Erythroblast (primary cell): ENCODE measurements at regions not wholly inside any gene's neighbourhood (a gene's known extent, or its start where the extent isn't known, plus 50 kb on each side); places are given as distances from the start of the nearest gene placed in this dataset.

Experiments used
- GATA1 ChIP-seq: IDR thresholded peaks from 2 replicates; pipeline ENCODE4 v1.6.1; 2011; ENCODE audit warnings: low read depth, mild to moderate bottlenecking, control low read depth, low read length, moderate library complexity
- POLR2A ChIP-seq: IDR thresholded peaks from 2 replicates; pipeline ENCODE4 v1.6.1; 2011; ENCODE audit warnings: mild to moderate bottlenecking, low read length

DNA sequence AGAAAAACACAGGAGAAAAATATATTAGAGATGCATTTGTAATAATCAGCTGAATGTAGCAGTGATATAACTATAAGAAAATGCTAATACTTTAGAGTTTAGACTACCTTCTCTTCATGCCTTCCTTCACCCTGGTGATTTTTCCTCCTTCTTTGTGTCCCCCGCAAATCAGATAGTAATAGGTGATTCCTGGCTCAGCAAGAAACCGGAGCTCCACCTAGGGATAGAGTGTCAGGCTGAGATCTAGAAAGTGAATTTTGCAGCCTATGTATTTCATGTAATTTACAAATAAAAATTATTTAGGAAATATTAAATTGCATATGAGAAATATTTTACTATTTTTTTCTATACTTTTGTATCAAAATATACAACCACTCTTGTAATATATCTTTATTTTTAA, 109.8 kb upstream of the ST8SIA4 start:
- TF ChIP-seq POLR2A (no peak), GATA1 (no peak)
